Karpas-422 (cell line): ENCODE measurements at regions not wholly inside any gene's neighbourhood (a gene's known extent, or its start where the extent isn't known, plus 50 kb on each side); places are given as distances from the start of the nearest gene placed in this dataset.

Source experiments
- DNase-seq: peaks from one replicate; pipeline ENCODE4 v3.0.0-alpha.2; 2015
- H2AFZ ChIP-seq: fragments of 200-600 bp; sonication (generic); 2 replicates; pipeline ENCODE4 v1.6.1; 2014; ENCODE audit warnings: antibody characterized with exemption, low read length, mixed read lengths
- H3K27ac ChIP-seq: fragments of 200-600 bp; sonication (generic); 2 replicates; pipeline ENCODE4 v1.5.1; 2014; ENCODE audit warnings: mild to moderate bottlenecking, low read length, moderate library complexity
- H3K27me3 ChIP-seq: fragments of 200-600 bp; sonication (generic); 2 replicates; pipeline ENCODE4 v1.6.1; 2014; ENCODE audit warnings: low read length, mixed read lengths
- H3K36me3 ChIP-seq: fragments of 200-600 bp; sonication (generic); 2 replicates; pipeline ENCODE4 v1.6.1; 2014; ENCODE audit warnings: low read length, mixed read lengths; ENCODE audit not compliant: insufficient read depth
- H3K4me1 ChIP-seq: fragments of 200-600 bp; sonication (generic); 2 replicates; pipeline ENCODE4 v1.6.1; 2014; ENCODE audit warnings: mild to moderate bottlenecking, low read length, mixed read lengths
- H3K4me2 ChIP-seq: fragments of 200-600 bp; sonication (generic); 2 replicates; pipeline ENCODE4 v1.6.1; 2014; ENCODE audit warnings: low read length, low read depth, mild to moderate bottlenecking; ENCODE audit not compliant: poor library complexity, severe bottlenecking
- H3K4me3 ChIP-seq: fragments of 200-600 bp; sonication (generic); 2 replicates; pipeline ENCODE4 v1.5.1; 2014; ENCODE audit warnings: mild to moderate bottlenecking, antibody characterized with exemption, low read length, mixed read lengths
- H3K79me2 ChIP-seq: fragments of 200-600 bp; sonication (generic); 2 replicates; pipeline ENCODE4 v1.6.1; 2014; ENCODE audit warnings: mild to moderate bottlenecking, low read length, mixed read lengths
- H3K9ac ChIP-seq: fragments of 200-600 bp; sonication (generic); 2 replicates; pipeline ENCODE4 v1.6.0; 2014; ENCODE audit warnings: low read length
- H3K9me2 ChIP-seq: fragments of 200-600 bp; sonication (generic), shearing (Covaris generic); replicated peaks from 2 replicates; pipeline ENCODE4 v1.6.0; 2014; ENCODE audit warnings: mild to moderate bottlenecking, low read length, moderate library complexity; ENCODE audit not compliant: insufficient read depth
- H3K9me3 ChIP-seq: fragments of 300-700, 200-600 bp; sonication (generic); 2 replicates; pipeline ENCODE4 v1.6.1; 2014; ENCODE audit warnings: low read length, mixed read lengths
- H4K20me1 ChIP-seq: fragments of 200-600 bp; sonication (generic); 2 replicates; pipeline ENCODE4 v1.6.1; 2014; ENCODE audit warnings: mild to moderate bottlenecking, antibody characterized with exemption, low read length, low read depth; ENCODE audit not compliant: insufficient read depth

- Histone ChIP-seq H3K79me2 (no peaks in the 10 kb centered on the region), H3K4me1 (no peaks in the 10 kb centered on the region)
- DNase-seq = no peak
Measured at GRCh38 chr15:62712455-62712839, 330.1 kb upstream of the TPM1 start.

DNA sequence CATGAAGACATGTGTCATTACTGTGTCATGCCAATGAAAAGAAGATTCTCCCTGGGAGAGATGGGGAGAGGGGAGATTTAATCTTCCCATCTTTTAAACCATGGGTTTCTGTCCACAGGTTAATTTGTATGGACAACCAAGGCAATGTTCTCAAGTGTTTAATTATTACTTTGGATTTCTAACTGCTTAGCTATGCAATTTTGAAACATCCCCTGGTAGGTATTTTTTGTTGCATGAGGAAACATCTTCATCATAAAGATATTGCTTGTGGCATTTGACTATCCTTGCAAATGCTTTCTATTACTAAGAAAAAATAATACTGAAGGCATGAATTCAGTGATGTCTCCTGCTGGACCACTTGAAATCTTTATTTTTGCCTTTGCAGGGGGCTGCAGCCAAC is 326.6 kb upstream of the TPM1 start:
- H3K9me3 ChIP-seq = no peaks in the 10 kb centered on the region
- H3K9ac ChIP-seq = no peak overlapping the region
- no peaks in the 10 kb centered on the region for H3K79me2 ChIP-seq
- H2AFZ ChIP-seq = no peak overlapping the region
- H3K9me2 ChIP-seq = no peaks in the 10 kb centered on the region
- DNase-seq = no peak
- H3K4me2 ChIP-seq = no peak overlapping the region
- no peaks in the 10 kb centered on the region for H3K36me3 ChIP-seq
- no peaks in the 10 kb centered on the region for H3K4me1 ChIP-seq
- H4K20me1 ChIP-seq = no peaks in the 10 kb centered on the region
- no peak overlapping the region for H3K4me3 ChIP-seq
- no peaks in the 10 kb centered on the region for H3K27me3 ChIP-seq
- no peak overlapping the region for H3K27ac ChIP-seq

More at GRCh38 chr15:62712455-62712839, 330.1 kb upstream of the TPM1 start:
- Histone ChIP-seq H2AFZ (no peak overlapping the region), H3K9me2 (no peaks in the 10 kb centered on the region), H3K9me3 (no peaks in the 10 kb centered on the region), H3K4me2 (no peak overlapping the region), H3K9ac (no peak overlapping the region), H3K36me3 (no peaks in the 10 kb centered on the region), H3K27me3 (no peaks in the 10 kb centered on the region), H4K20me1 (no peaks in the 10 kb centered on the region), H3K4me3 (no peak overlapping the region), H3K27ac (no peak overlapping the region)

GRCh38 chr15:62717496-62717895 is 325.1 kb upstream of the TPM1 start:
- H3K79me2 ChIP-seq = no peaks in the 10 kb centered on the region
- H3K27me3 ChIP-seq = no peaks in the 10 kb centered on the region
- no peak overlapping the region for H3K4me2 ChIP-seq
- no peaks in the 10 kb centered on the region for H3K4me1 ChIP-seq
- no peak overlapping the region for H2AFZ ChIP-seq
- no peak overlapping the region for H3K4me3 ChIP-seq
- no peaks in the 10 kb centered on the region for H3K36me3 ChIP-seq
- H3K9me2 ChIP-seq = no peaks in the 10 kb centered on the region
- no peaks in the 10 kb centered on the region for H4K20me1 ChIP-seq
- H3K9ac ChIP-seq = no peak overlapping the region
- DNase-seq = no peak
- H3K9me3 ChIP-seq = no peaks in the 10 kb centered on the region
- H3K27ac ChIP-seq = no peak overlapping the region

DNA sequence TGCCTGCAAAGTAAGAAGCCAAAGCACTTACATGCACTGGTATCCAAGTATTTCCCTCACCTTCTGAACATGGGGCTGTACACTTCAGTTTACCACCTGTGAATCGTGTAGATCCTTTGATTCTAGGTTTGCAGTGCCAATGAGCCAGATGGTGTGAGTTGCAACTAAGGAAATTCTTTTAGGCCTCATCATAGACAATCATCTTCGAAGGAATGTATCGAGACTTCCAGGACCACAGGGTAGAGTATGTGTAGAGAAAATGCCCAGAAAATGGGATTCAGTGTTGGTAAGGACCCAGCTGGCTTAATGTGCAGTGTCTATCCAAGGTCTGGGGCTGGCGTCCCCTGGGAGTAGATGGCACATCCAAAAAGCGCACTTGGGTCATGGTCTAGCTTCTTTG is 323.2 kb upstream of the TPM1 start:
- no peaks in the 10 kb centered on the region for H3K79me2 ChIP-seq
- no peak overlapping the region for H3K4me3 ChIP-seq
- H4K20me1 ChIP-seq = no peaks in the 10 kb centered on the region
- H3K27me3 ChIP-seq = no peaks in the 10 kb centered on the region
- no peaks in the 10 kb centered on the region for H3K9me2 ChIP-seq
- DNase-seq = no peak
- no peaks in the 10 kb centered on the region for H3K4me1 ChIP-seq
- no peak overlapping the region for H3K9ac ChIP-seq
- H3K27ac ChIP-seq = no peak overlapping the region
- no peak overlapping the region for H3K4me2 ChIP-seq
- no peak overlapping the region for H2AFZ ChIP-seq
- no peaks in the 10 kb centered on the region for H3K36me3 ChIP-seq
- H3K9me3 ChIP-seq = no peaks in the 10 kb centered on the region

- no peaks in the 10 kb centered on the region for H3K27me3 ChIP-seq
- no peaks in the 10 kb centered on the region for H3K79me2 ChIP-seq
- no peak overlapping the region for H3K27ac ChIP-seq
- H3K4me2 ChIP-seq = no peak overlapping the region
- no peaks in the 10 kb centered on the region for H3K36me3 ChIP-seq
- no peak for DNase-seq
- no peak overlapping the region for H3K4me3 ChIP-seq
- no peaks in the 10 kb centered on the region for H3K9me2 ChIP-seq
- no peaks in the 10 kb centered on the region for H3K9me3 ChIP-seq
- H3K9ac ChIP-seq = no peak overlapping the region
- H2AFZ ChIP-seq = no peak overlapping the region
- no peaks in the 10 kb centered on the region for H4K20me1 ChIP-seq
- no peaks in the 10 kb centered on the region for H3K4me1 ChIP-seq
Measured at GRCh38 chr15:62722237-62722636, 320.3 kb upstream of the TPM1 start.

GRCh38 chr15:62726461-62726860 is 316.1 kb upstream of the TPM1 start:
- no peak for DNase-seq
- Histone ChIP-seq H3K27ac (no peak overlapping the region), H3K27me3 (no peaks in the 10 kb centered on the region), H3K4me3 (no peak overlapping the region), H4K20me1 (no peaks in the 10 kb centered on the region), H3K9ac (no peak overlapping the region), H3K4me1 (no peaks in the 10 kb centered on the region), H3K9me3 (no peaks in the 10 kb centered on the region), H3K4me2 (no peak overlapping the region), H3K9me2 (no peaks in the 10 kb centered on the region), H3K79me2 (no peaks in the 10 kb centered on the region), H3K36me3 (no peaks in the 10 kb centered on the region), H2AFZ (no peak overlapping the region)

GRCh38 chr15:62727501-62727900 is 315.0 kb upstream of the TPM1 start:
- H3K4me3 ChIP-seq = no peak overlapping the region
- H3K4me2 ChIP-seq = no peak overlapping the region
- no peak for DNase-seq
- no peaks in the 10 kb centered on the region for H3K36me3 ChIP-seq
- H3K9me3 ChIP-seq = no peaks in the 10 kb centered on the region
- H3K4me1 ChIP-seq = no peaks in the 10 kb centered on the region
- no peak overlapping the region for H3K27ac ChIP-seq
- no peaks in the 10 kb centered on the region for H4K20me1 ChIP-seq
- H3K9me2 ChIP-seq = no peaks in the 10 kb centered on the region
- H3K9ac ChIP-seq = no peak overlapping the region
- no peaks in the 10 kb centered on the region for H3K27me3 ChIP-seq
- H3K79me2 ChIP-seq = no peaks in the 10 kb centered on the region
- no peak overlapping the region for H2AFZ ChIP-seq

DNA sequence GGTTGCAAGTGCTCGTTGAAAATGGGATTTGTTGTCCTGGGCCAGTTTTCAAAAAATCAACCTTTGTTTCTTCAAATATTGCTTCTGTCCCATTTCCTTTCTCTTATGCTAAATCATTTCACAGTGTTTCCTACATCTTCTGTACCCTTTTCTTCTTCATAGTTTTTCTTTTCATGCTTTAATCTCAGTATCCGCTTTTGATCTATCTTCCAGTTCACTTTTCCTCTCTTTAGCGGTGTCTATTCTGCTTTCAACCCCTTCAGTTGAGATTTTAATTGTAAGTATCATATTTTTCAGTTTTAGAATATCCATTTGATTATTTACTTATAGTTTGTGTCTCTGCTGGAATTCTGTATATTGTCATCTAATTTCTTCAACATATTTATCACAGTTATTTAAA is 311.7 kb upstream of the TPM1 start:
- Histone ChIP-seq H3K9me2 (no peaks in the 10 kb centered on the region), H3K36me3 (no peaks in the 10 kb centered on the region), H3K4me2 (no peak overlapping the region), H3K79me2 (no peaks in the 10 kb centered on the region), H2AFZ (no peak overlapping the region), H3K27ac (no peak overlapping the region), H3K27me3 (no peaks in the 10 kb centered on the region), H3K9me3 (no peaks in the 10 kb centered on the region), H3K4me3 (no peak overlapping the region), H4K20me1 (no peaks in the 10 kb centered on the region), H3K4me1 (no peaks in the 10 kb centered on the region), H3K9ac (no peak overlapping the region)
- DNase-seq = no peak

- Histone ChIP-seq H3K36me3 (no peaks in the 10 kb centered on the region), H3K9me2 (no peaks in the 10 kb centered on the region), H2AFZ (no peak overlapping the region), H3K79me2 (no peaks in the 10 kb centered on the region), H3K9ac (no peak overlapping the region), H3K4me3 (no peak overlapping the region), H3K4me1 (no peaks in the 10 kb centered on the region), H3K4me2 (no peak overlapping the region), H3K27ac (no peak overlapping the region), H3K9me3 (no peaks in the 10 kb centered on the region), H3K27me3 (no peaks in the 10 kb centered on the region), H4K20me1 (no peaks in the 10 kb centered on the region)
- no peak for DNase-seq
Measured at GRCh38 chr15:62732078-62732477, 310.5 kb upstream of the TPM1 start.
